ENCODE measurements at regions not wholly inside any gene's neighbourhood (a gene's known extent, or its start where the extent isn't known, plus 50 kb on each side); places are given as distances from the start of the nearest gene placed in this dataset.
"Not testable (repeated sequence)": the region's sequence is repeated elsewhere in the genome, so short reads cannot be mapped to it uniquely, and the experiment has no call there.

DNA sequence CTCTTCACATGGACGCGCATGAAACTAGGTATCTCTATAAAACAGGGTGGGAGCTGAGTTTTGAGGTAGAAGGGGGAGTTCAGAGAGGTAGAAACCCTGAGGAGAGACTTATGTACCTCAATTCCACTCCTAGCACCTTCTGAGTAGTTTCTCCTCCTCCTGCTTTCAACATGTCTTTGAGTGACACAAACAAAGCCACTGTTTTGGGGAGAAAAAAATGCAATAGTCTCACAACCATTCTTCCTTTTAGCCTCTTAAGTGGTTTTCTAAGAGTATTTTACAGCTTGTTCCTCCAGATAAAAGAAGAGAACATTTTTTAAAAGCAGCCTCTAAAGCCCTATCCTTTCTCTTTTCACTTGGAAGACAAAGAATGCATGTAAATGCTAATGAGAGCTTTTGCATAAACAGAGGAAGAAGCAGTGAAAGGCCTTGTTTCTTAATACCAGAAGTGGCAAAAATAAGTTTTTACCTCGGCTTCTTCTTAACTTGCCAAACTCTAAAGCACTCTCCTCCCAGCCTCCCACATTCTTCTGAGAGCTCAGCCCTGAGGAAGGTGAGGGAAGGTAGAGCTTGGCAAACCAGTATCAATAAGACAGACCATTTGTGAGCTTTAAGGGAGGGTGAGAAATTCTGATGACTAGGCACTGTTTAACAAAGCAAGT, 1304.4 kb upstream of the ACVR2A start:
- no peak for DNase-seq (ENCODE audit: low read depth)
- no peak overlapping the region for H3K4me3 ChIP-seq (ENCODE audit: low read depth, low read length)
- TF ChIP-seq, protein P1, sequence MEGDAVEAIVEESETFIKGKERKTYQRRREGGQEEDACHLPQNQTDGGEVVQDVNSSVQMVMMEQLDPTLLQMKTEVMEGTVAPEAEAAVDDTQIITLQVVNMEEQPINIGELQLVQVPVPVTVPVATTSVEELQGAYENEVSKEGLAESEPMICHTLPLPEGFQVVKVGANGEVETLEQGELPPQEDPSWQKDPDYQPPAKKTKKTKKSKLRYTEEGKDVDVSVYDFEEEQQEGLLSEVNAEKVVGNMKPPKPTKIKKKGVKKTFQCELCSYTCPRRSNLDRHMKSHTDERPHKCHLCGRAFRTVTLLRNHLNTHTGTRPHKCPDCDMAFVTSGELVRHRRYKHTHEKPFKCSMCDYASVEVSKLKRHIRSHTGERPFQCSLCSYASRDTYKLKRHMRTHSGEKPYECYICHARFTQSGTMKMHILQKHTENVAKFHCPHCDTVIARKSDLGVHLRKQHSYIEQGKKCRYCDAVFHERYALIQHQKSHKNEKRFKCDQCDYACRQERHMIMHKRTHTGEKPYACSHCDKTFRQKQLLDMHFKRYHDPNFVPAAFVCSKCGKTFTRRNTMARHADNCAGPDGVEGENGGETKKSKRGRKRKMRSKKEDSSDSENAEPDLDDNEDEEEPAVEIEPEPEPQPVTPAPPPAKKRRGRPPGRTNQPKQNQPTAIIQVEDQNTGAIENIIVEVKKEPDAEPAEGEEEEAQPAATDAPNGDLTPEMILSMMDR (IDR thresholded peaks at IDR 0.05; ENCODE audit: low read depth, low read length, missing control alignments), result no peak

DNA sequence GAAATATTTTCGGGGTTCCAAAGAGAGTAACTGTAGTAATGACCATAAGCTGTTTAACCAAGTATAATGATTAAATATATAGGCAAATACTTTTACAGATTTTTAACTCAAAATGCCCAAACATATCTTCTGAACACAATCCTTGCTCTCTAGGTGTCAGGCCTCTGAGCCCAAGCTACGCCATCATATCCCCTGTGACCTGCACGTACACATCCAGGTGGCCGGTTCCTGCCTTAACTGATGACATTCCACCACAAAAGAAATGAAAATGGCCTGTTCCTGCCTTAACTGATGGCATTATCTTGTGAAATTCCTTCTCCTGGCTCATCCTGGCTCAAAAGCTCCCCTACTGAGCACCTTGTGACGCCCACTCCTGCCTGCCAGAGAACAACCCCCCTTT, 1305.1 kb upstream of the ACVR2A start:
- not testable (repeated sequence) for H3K4me3 ChIP-seq (ENCODE audit: low read depth, low read length); DNase-seq (ENCODE audit: low read depth)

DNA sequence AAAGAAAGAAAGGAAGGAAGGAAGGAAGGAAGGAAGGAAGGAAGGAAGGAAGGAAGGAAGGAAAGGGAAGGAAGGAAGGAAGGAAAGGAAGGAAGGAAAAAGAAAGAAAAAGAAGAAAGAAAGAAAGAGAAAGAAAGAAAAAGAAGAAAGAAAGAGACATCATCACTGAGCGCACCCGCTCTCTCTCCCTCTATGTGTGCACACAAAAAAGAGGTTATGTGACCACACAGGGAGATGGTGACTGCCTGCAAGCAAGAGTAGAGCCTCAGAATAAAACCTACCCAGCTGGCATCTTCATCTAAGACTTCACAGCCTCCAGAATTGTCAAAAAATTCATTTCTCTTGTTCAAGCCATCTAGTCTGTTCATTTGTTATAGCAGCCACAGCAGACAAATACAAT, 1307.4 kb upstream of the ACVR2A start:
- H3K4me3 ChIP-seq (ENCODE audit: low read depth, low read length), result no peak overlapping the region
- TF ChIP-seq, protein P1 (IDR thresholded peaks at IDR 0.05; ENCODE audit: low read depth, low read length, missing control alignments), result no peak
- DNase-seq (ENCODE audit: low read depth), result no peak

DNA sequence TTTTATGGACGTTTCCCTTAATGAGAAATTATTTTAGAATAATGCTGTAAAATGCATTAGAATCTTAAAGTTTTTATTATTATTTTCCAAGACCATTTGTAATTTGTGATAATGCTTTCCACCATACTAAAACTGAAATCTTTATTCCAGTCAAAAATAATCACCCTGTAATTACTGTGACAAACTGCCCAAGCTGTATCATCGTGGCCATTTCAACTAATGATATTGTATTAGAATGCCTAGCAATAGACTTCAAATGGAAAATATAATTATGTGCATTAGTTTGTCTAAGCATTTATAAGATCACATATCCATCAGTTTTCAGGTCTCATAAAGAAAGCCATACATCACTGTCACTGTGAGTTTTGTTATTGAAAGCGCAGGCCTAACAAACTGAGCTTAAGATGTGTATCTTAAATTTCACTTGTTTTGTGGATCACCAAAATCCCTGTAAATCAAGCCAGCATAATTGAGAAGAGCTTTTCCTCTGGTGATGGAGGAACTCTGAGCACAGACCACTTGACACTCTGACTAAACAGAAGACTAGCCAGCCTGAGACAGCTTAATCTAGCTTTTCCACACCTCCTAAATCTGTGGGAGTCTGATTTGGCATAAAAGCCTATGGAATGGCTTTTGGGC, 1312.2 kb upstream of the ACVR2A start:
- TF ChIP-seq, protein P1 (IDR thresholded peaks at IDR 0.05; ENCODE audit: low read depth, low read length, missing control alignments), result no peak
- no peak overlapping the region for H3K4me3 ChIP-seq (ENCODE audit: low read depth, low read length)
- DNase-seq (ENCODE audit: low read depth), result no peak

DNA sequence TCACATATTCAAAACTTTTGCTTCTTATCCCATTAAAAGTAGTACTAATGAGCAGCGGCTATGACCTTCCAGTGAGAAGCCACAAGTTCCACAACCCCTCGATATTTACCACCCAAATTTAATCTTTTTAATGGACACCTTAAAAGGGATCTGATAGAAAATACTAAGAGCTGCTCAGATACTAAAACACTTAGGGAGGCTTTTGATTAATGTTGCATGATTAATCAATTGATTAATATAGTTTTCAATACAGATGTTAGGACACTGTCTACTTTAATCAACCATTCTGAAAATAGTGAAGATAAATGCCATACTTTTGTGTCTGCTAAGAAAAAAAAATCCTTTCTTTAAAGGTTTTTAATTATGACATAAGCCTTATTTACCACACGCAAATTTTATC, 1312.8 kb upstream of the ACVR2A start:
- TF ChIP-seq, protein P1 (IDR thresholded peaks at IDR 0.05; ENCODE audit: low read depth, low read length, missing control alignments), result no peak

DNA sequence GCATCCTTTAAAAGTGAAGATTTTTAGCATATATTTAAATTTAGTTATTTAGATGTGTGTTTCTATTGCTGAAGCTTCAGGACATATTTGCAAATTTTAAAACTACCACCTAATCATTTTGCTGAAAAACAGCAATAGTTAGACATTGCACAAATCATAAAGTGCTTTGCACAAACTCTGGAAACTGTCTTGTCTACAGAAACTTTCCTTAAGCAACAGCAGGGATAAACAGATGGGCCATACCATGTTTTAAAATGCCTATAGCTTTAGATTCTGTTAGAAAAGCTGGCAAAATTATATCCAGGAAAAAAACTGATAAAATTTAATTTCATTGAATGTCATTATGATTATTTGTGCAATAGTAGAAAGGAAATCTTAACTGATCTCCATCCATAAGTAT, 1313.9 kb upstream of the ACVR2A start:
- TF ChIP-seq, protein P1 (IDR thresholded peaks at IDR 0.05; ENCODE audit: low read depth, low read length, missing control alignments), result no peak
- H3K4me3 ChIP-seq (ENCODE audit: low read depth, low read length), result no peak overlapping the region
- no peak for DNase-seq (ENCODE audit: low read depth)

More for the DNA sequence above, 1312.8 kb upstream of the ACVR2A start:
- DNase-seq (ENCODE audit: low read depth), result no peak
- no peak overlapping the region for H3K4me3 ChIP-seq (ENCODE audit: low read depth, low read length)

DNA sequence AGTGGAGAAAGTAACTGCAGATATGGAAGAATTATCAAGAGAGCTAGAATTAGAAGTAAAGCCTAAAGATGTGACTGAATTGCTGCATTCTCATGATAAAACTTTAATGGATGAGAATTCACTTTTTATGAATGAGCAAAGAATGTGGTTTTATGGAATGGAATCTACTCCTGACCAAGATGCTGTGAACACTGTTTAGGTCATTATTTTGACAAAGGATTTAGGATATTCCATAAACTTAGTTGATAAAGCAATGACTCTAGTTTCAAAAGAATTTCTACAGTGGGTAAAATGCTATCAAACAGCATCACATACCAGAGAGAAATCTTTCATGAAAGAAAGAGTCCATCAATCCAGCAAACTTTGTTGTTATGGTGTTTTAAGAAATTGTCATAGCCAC, 1317.7 kb upstream of the ACVR2A start:
- no peak for DNase-seq (ENCODE audit: low read depth)
- TF ChIP-seq, protein P1 (IDR thresholded peaks at IDR 0.05; ENCODE audit: low read depth, low read length, missing control alignments), result no peak
- no peak overlapping the region for H3K4me3 ChIP-seq (ENCODE audit: low read depth, low read length)

Measured in GM12864 (cell line).